ENCODE measurements at regions not wholly inside any gene's neighbourhood (a gene's known extent, or its start where the extent isn't known, plus 50 kb on each side); places are given as distances from the start of the nearest gene placed in this dataset.
A peak's percentile ranks its signal among the peaks of the same experiment; 100 is the strongest.

DNA sequence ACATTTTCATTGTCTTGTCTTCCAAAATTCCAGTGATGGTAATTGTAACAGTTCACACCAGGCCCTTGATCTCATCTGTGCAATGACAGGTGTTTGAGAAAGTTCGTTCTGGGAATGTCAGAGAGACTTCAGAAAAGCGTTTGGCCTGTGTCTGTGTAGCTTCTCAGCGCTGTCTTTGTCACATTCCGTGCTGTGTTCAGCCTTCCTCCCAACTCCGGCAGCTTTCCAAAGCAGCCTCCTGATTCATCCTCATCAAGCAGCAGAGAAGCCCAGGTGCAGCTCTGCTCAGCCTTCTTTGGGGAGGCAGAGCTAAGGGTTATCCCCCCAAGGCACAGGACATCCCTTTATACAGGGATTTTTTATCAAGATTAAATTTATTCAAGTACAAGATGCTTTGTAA, 494.0 kb upstream of the SUCLG2 start:
- no peak for DNase-seq

DNA sequence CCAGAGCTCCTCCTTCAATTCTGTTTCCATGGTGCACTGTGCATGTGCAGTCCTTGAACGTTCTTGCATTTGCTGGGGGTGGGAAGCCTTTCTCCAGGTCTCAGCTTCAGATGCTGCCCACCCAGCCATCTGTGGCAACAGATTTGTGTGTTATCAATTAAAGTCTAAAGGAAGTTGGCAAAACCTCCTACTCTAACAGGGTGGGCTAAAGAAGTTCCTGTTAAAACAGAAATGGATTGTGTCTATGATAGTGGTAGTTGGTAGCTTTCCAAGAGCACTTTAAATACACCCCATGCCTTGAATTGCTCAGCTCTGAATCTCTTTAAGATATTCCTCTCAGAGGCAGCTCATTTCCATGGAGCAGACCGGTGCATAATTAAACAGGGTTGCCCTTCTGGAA, 488.0 kb upstream of the SUCLG2 start:
- no peak for DNase-seq

DNA sequence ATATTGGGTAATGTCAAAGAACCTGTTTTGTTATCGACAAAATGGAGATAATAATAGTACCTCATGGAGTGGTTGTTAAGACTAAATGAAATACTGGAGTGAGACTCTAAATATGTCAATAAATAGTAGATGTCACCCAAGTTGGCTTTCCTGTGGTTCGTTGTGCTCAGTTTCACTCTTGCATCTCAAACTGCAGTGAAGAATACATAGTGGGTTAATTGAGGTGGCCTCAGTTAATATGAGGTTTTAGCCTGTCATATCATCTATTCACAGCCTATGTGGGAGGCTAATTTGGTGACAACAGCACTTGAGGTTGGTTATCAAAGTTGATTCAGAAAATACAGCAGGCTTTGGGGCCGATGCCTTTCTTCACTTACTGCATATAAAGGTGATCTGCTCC, 485.5 kb upstream of the SUCLG2 start:
- DNase-seq = no peak

DNA sequence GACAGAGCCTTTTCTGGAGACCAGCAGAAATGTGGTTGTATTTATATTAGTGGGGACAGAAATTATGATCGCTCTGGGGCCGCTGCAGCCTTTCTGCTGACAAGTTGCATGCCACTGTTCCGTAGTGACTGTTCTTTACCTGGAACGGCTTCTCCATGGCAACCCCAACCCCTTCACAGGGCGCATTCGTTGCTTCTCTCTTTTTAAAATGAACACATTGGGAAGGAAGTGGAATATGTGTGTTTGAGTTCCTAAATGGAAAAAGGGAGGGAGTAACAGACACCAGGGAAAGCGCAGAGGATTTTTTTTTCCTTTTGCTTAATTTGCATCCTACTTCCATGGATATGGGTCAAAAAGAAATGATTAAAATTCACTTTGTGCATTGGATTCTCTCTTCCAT, 482.0 kb upstream of the SUCLG2 start:
- no peak for DNase-seq

DNA sequence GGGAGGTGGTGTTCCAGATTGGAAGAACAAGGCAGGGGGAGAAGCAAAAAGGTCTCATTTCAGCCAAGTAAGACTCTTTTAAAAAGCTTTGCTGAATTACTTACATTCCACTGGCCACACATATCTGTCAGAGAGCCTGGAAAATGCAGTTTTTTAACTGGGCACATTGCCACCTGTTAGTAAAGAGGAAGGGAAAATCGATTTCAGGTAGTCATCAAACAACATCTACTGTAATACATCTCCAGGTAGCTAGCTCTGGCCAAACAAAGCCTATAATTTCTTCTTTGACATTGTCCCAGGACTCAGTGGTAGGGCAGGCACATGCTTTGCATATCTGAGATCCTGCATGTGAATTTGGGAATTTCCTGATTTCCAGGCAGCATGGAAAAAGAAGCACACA, 480.7 kb upstream of the SUCLG2 start:
- DNase-seq = no peak

DNA sequence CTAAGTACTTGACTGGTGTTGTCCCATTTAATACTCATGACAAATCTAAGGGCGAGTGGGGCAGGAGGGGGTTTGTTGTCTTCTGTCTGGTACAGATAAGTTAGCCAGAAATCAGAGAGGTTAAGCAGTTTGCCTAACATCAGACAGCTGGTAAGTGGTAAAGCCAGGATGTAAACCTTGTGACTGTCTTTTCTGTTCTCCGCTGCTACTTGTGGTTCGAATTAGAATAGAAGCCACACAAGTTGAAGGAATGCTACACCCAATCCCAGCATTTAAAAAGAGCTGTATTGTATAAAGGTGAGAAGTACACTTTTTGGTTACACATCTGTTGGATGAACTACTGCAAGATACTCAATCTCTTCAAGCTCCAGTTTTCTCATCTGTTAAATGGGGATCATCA, 474.7 kb upstream of the SUCLG2 start:
- no peak for DNase-seq

DNA sequence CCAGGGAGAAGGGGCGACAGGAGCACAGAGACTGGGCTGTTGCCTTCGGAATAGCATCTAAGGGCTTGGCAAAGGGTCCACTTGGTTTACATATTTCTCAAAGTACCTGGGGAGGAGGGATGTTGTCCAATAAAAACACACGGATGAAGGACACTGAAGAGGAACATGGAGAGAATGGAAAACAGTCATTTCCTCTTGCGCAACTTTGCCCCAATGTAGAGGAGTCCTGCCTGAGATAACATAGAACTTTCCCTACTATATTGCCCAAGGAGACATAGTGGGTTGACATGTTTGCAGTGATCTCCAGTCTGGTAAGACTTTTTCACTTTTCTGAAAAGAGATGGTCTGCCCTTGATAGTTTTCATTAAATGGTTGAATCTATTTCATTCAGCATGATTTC, 468.8 kb upstream of the SUCLG2 start:
- DNase-seq = no peak

DNA sequence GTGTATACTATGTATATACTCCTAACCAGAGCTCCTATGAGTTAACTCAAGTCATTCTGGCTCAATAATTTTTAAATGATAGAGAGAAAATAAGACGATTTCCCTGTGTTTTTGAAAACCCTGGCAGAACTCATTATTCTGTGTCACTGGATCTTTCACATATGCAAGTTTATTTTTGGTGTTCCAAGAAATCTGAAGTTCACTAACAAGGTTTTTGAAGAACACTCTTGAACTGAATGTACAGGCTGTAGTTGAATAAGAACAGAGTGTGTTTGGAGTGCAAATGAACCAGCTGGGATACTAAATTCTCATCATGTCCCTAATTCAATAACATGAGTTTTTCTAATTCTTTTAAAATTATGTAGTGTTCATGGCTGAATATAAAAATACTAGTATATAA, 466.9 kb upstream of the SUCLG2 start:
- DNase-seq = no peak

DNA sequence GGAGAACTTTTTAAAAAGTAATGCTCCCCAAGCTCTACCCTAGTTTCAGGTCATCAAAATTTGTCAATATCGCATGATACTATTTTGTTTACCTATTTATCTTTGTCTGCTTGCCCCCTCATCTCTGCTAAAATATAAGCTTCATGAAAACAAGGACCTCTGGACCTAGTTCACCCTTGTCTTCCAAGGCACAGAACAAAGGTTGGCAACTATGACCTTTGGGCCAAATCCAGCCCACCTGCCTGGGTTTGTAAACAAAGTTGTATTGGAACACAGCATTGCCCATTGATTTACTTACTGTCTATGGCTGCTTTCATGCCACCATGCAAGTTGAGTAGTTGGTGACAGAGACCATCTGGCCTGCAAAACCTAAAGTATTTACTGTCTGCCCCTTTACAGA, 462.2 kb upstream of the SUCLG2 start:
- DNase-seq = no peak

DNA sequence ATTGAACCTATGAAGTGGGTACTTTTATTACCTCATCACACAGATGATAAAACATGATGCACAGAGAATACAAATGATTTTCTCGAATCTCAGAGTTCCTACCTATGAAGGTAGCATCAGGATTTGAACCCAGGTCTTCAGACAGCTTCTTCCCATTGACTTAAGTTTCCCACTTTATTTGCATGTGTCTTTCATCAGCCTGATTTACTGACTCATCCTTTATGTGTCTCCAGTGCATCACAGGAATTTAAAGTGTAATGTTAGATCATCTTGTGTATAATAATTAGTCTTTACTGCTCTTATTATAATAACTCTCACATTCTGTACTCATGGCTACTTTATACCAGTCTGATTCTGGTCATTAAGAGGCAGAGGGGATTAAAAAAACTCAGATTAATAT, 449.4 kb upstream of the SUCLG2 start:
- no peak for DNase-seq

DNA sequence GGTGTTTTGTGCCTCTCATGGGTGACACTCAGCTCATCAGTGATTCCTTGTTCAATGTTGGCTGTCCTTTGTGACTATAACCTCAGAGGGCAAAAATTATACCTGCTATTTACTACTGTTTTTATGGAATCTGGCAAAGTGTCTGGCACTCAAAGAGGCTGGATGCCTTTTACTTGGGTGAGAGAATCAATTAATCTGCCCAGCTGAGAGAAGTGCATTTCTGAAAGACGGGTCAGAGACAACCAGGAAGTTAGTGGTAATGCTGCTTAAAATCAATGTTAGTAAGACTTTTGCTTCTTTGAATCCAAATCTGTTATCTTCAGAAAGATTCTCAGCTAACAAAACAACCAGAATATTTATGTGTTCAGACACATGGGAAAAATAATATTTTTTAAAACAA, 436.2 kb upstream of the SUCLG2 start:
- no peak for DNase-seq

DNA sequence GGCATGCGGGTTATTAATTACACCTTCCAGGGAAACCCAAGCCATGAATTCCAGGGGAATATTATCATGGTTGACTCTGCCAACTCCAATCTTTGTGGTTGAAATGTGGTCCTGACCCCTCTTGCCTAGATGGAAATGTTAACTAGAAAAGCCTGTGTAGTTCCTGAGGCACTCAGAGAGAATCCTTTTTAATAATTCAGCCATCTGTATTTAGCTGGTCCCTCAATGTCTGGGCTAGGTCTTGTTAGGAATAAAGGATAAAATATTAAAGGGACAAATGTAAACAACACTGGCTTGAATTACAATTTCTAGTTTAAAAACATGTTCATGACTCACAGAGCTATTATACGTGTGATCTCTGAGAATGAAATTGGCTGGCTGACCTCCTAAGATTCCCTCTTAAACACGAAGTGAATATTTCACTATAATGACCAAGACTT, 435.2 kb upstream of the SUCLG2 start:
- DNase-seq = no peak

DNA sequence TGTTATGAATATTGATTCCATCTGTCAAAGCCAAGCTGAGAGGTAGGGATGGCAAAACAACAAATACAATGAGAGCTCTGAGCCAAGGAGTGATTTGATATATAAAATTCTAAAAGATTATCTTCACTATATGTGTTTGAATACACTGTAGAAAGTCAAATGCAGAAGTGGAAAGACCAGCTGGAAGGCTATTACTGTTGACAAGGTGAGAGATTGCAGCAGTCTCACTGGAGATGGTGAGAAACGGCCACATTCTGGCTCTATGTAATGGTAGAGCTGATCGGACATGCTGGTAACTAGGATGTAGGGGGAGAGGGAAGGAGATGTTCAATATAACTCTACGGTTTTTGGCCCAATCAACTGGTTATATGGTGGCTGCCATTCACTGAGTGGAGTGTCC, 434.2 kb upstream of the SUCLG2 start:
- DNase-seq = no peak

DNA sequence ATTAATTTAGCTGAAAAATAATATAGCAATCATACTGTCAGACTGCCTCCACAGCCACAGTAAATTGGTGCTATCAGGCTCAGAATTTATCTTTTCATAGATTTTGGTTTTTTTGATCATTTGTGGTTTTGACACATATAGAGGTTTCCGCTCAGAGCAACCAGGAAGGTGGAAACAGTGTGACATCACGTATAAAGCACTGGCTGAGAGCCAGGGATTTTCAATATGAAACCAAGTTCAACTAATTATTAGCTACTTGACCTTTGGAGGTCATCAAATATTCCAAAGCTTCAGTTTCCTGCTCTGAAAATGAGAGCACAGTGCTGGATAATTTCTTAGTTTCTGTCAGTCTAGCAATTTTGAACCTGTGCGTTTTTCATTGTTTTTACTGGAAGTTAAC, 433.8 kb upstream of the SUCLG2 start:
- DNase-seq = no peak

DNA sequence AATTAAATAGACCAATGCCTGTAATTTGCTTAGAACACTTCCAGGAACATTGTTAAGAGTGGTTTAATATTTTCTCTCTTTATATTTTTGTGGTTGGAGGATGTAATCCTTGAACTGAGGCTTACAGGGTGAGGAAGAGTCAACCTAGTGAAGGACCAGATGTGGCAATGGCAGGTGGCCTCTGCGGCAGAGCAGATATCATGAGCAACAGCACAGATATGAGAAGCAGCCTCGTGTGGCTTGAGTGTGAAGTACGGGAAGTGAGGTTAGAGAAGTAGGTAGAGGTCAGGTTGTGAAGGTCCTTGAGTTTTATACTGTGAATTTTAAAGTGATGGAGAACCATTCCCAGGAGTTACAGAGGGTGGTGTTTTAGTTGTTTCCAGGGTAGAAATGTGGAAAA, 417.6 kb upstream of the SUCLG2 start:
- no peak for DNase-seq

DNA sequence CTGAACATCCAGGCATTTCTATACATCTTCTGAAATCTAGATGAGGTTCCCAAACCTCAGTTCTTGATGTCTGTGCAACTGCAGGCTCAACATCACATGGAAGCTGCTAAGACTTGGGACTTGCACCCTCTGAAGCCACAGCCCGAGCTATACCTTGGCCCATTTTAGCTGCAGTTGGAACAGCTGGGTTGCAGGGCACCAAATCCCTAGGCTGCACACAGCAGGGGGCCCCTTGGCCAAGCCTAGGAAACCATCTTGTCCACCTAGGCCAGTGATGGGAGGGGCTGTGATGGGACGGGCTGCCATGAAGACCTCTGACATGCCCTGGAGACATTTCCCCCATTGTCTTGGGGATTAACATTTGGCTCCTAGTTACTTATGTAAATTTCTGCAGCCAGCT, 415.8 kb upstream of the SUCLG2 start:
- no peak for DNase-seq

DNA sequence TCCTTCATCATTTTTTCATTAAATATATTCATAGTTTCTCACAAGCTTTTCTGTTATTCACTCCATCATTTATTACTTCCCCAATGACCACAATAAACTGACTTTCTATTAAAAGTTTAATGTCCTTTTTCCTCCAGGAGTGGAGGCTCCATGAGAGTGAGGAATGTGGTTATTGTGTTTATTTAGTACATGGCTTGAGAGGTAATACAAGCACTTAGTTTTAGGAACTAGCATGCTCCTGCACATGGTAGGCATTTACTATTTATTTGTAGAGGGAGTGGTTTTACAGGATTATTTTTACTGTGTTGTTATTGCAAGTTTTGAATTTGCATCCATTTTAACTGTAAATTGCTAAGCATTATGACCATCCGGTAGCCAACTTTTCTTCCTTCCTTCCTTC, 412.9 kb upstream of the SUCLG2 start:
- DNase-seq = no peak

DNA sequence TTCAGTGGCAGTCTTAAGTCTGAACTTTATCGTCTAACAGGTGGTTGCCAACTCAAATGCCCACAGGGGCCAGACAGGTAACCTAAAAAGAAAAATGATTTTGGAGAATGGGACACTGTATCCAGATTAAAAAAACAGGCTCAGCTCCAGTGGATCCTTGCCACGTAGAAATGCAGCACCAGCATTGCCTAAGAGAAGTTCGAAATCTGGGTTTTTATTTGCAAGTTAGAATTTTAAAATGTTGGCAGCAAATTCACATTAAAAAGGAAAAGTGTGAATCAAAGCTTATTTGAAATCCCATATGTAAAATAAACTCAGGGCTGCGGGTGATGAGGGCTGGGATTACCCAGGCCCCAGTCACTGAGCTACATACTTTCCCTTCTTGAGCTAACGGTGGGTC, 408.5 kb upstream of the SUCLG2 start:
- DNase-seq = no peak

DNA sequence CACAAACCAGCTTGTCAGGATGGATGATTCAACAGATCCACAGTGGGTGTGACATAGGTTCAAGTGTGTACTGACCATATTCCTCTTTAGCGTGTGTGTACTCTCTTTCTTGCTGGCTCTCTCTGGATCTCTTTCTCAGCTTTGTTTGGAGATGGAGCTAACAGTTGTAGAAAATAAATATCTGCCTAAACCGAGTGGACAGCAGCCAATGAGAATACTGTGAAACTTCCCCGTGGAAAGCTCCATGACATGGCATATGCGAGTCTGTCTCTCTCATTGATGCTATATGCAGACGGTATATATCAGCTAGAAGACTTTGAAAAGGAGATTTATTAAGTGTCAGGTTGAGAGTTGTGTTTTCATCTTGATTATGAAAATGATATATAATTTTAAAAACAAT, 406.5 kb upstream of the SUCLG2 start:
- no peak for DNase-seq

DNA sequence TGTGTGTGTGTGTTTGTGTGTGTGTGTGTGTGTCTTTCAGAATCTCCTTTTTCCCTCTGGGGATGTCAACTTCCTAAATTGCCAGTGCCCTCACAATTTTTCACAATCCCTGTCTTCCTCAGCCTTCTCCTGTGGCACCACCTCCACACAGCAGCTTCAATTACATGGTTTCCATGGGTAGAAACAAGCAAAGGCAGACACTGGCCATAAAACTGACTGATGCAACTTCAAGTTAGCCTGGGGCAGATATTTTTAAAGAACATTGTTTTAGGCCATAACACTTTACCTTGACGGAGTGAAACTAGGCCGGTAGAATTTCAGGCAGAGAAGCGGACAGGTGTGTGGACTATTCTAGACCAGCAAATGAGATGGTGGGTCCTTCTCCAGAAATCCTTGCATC, 405.8 kb upstream of the SUCLG2 start:
- peak in 1 of 2 experiments; percentile 0 for DNase-seq

DNA sequence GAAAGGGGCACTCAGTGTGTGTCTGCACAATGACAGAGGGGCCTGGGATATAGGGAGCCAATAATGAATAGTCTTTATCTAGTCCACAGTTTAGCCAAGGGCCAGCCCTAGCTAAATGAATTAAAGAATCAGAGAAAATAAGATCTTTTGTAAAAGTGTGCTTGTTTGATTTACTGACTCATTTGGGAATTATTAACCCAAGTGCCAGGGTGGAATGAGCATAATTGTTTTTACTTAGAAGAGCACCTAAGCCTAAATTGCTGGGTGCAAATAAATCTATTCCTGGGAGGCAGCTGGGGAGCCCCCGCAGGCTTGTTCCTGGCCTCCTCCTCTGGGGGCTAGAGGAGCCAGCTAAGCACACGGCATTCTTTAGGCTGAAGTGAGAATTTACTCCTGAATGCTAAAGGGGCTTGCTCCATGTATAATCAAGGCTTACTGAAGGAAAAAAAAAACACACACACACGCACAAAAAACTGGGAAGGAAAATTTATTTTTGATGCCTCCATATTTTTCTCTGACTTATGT, 405.3 kb upstream of the SUCLG2 start:
- DNase-seq = no peak

DNA sequence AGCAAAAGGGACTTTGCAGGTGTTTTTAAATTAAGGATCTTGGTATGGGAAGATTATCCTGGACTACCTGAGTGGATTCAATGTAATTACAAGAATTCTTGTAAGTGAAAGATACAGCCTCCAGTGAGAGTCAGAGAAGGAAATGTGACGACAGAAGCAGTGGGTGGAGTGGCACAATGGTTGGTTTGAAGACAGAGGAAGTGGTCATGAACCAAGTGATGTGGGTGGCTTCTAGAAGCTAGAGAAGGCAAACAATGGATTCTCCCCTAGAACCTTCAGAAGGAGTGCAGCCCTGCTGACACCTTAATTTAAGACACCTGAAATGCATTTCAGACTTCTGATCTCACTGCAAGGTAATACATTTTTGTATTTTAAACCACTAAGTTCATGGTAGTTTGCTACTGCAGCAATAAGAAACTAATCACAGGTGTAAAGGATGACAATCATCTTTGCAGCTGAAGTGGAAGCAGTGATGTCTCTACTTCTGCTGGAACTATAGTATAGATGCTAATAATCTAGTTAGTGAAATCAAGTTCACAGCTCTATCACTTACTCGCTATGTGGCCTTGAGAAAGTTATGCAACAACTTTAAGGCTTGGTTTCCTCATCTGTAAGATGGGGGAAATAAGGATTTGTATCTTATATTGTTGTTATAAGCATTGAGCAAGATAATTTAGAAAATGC, 403.4 kb upstream of the SUCLG2 start:
- DNase-seq = no peak

DNA sequence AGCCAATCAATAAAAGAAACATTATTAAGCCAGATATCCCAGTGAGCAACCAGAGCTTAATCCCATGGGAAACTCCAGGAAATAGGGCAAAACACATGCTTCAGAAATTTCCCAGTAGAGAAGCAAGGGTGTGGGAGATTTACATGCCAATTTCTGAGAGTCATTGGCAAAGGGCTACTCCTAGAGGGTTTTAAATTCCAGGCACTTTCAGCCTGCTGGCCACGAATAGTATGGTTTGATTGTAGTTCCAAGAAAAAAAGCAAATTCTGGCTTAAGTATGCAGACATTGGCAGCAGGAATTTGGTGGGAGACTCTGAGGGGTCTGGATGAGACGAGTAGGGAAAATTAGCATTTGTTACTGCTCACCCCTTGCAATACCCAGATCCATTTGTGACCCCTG, 402.1 kb upstream of the SUCLG2 start:
- DNase-seq = no peak

DNA sequence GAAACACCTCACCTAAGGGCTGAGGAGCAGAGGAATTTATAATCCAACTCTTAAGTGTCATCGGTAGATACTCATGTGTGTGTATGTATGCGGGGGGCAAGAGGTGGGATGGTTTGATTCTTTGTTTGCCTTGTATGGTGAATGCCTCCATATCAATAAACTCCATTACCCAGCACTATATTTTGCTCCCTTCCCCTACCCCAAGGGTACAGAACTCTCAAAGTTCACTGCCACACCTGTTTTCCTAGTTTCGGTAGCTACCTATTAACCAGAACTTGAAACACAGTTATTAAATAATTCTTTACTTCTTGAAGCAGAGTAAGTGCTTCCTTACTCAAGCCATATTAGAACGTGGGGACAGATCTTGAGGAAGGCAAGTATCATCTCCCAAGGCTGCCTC, 400.8 kb upstream of the SUCLG2 start:
- no peak for DNase-seq

DNA sequence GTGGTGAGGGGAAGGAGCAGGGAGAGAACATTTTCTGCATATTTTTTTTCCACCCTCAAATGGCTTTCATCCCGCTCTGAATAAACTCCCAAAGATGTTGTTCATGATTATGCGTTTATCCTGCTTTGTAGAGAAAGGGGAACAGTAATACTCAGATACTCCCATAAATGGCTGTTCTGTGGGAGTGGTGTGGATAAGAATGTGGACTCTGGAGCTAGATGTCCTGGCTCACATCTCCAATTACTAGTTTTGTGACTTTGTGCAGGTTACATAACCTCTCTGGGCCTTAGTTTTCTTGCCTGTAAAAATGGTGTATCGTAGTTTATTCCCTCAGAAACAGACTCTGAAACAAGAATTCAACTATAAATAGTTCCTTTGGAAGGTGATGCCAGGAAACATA, 395.4 kb upstream of the SUCLG2 start:
- DNase-seq = no peak

DNA sequence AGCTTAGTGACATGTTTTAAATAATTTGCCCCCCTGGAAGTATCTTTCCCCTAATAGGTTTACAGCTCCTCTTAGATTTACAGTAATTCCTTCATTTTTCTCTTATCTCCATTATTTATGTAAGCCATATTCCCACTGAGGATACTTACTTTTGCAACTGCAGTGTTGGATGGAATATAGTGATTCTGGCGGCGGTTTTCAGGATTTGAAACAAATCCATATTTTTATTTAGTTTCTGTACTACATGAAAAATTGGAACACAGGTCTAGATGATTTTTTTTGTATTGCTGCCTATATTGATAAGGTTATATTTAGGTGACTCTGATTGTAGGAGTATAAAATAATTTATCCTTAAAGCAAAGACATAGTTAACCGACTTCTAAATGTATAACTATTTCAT, 391.6 kb upstream of the SUCLG2 start:
- no peak for DNase-seq

Measured in NCI-H1930 (cell line).